ENCODE measurements at regions not wholly inside any gene's neighbourhood (a gene's known extent, or its start where the extent isn't known, plus 50 kb on each side); places are given as distances from the start of the nearest gene placed in this dataset.

DNA sequence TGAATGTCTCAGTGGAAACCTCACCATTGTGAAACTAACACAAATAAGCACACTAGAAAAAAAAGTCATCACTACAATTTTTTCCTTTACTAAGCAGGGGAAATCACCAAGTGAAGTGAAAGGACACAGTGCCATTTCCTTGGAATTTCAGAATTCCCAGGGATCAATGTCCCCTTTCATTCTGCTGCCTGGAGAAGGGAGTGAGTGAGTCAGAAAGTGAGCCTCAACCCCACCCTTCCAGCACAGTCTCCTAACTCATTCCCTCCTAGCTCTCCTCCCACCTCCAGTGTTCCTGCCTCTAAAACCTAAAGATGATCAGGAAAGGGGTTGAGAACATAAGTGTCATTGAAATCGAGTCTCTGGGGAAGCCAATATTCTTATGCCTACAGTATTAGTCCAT, 608.5 kb downstream of the RNF144A start:
- Histone ChIP-seq H3K79me2 (ENCODE audit: insufficient read depth, low read length) (no peaks in the 10 kb centered on the region), H3F3A (ENCODE audit: low read depth) (no peaks in the 10 kb centered on the region), H3K9ac (ENCODE audit: low read depth, low read length, poor library complexity, severe bottlenecking) (no peak overlapping the region), H3K36me3 (ENCODE audit: insufficient read depth, low read length) (no peaks in the 10 kb centered on the region), H3K4me3 (ENCODE audit: low read length, poor library complexity, severe bottlenecking) (no peak overlapping the region), H4K20me1 (ENCODE audit: insufficient read depth, low read length, poor library complexity, severe bottlenecking) (no peaks in the 10 kb centered on the region), H3K9me2 (replicated peaks; ENCODE audit: low read depth, low read length) (no peaks in the 10 kb centered on the region), H3K4me2 (ENCODE audit: low read depth, low read length, poor library complexity, severe bottlenecking) (no peak overlapping the region), H3K27me3 (ENCODE audit: insufficient read depth, low read length, poor library complexity, severe bottlenecking) (no peaks in the 10 kb centered on the region), H3K4me1 (ENCODE audit: insufficient read depth, low read length, poor library complexity, severe bottlenecking) (no peaks in the 10 kb centered on the region), H3K9me3 (ENCODE audit: insufficient read depth, low read depth, low read length) (peaks cover 5% of the 10 kb centered on the region; the same call in 1 of the 2 replicates), H2AFZ (ENCODE audit: low read length) (no peak overlapping the region)
- no peak for TF ChIP-seq EZH2phosphoT487 (IDR thresholded peaks at IDR 0.05; ENCODE audit: borderline replicate concordance)
- TF ChIP-seq, protein P1, sequence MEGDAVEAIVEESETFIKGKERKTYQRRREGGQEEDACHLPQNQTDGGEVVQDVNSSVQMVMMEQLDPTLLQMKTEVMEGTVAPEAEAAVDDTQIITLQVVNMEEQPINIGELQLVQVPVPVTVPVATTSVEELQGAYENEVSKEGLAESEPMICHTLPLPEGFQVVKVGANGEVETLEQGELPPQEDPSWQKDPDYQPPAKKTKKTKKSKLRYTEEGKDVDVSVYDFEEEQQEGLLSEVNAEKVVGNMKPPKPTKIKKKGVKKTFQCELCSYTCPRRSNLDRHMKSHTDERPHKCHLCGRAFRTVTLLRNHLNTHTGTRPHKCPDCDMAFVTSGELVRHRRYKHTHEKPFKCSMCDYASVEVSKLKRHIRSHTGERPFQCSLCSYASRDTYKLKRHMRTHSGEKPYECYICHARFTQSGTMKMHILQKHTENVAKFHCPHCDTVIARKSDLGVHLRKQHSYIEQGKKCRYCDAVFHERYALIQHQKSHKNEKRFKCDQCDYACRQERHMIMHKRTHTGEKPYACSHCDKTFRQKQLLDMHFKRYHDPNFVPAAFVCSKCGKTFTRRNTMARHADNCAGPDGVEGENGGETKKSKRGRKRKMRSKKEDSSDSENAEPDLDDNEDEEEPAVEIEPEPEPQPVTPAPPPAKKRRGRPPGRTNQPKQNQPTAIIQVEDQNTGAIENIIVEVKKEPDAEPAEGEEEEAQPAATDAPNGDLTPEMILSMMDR (conservative IDR thresholded peaks at IDR 0.05; ENCODE audit: low read length), result no peak

GRCh38 chr2:7527165-7527722, 610.0 kb downstream of the RNF144A start:
- H3K27me3 ChIP-seq (ENCODE audit: insufficient read depth, low read length, poor library complexity, severe bottlenecking), result no peaks in the 10 kb centered on the region
- no peaks in the 10 kb centered on the region for H3K9me2 ChIP-seq (replicated peaks; ENCODE audit: low read depth, low read length)
- peaks cover 10% of the 10 kb centered on the region; the same call in 1 of the 2 replicates for H3K9me3 ChIP-seq (ENCODE audit: insufficient read depth, low read depth, low read length)
- no peak overlapping the region for H2AFZ ChIP-seq (ENCODE audit: low read length)
- H3K4me2 ChIP-seq (ENCODE audit: low read depth, low read length, poor library complexity, severe bottlenecking), result no peak overlapping the region
- H3K36me3 ChIP-seq (ENCODE audit: insufficient read depth, low read length), result no peaks in the 10 kb centered on the region
- H4K20me1 ChIP-seq (ENCODE audit: insufficient read depth, low read length, poor library complexity, severe bottlenecking), result no peaks in the 10 kb centered on the region
- H3K79me2 ChIP-seq (ENCODE audit: insufficient read depth, low read length), result no peaks in the 10 kb centered on the region
- H3K4me3 ChIP-seq (ENCODE audit: low read length, poor library complexity, severe bottlenecking), result no peak overlapping the region
- H3K4me1 ChIP-seq (ENCODE audit: insufficient read depth, low read length, poor library complexity, severe bottlenecking), result no peaks in the 10 kb centered on the region
- H3F3A ChIP-seq (ENCODE audit: low read depth), result no peaks in the 10 kb centered on the region
- TF ChIP-seq, protein P1 (conservative IDR thresholded peaks at IDR 0.05; ENCODE audit: low read length), result no peak
- no peak for TF ChIP-seq EZH2phosphoT487 (IDR thresholded peaks at IDR 0.05; ENCODE audit: borderline replicate concordance)
- H3K9ac ChIP-seq (ENCODE audit: low read depth, low read length, poor library complexity, severe bottlenecking), result no peak overlapping the region

- peaks cover 10% of the 10 kb centered on the region; the same call in 1 of the 2 replicates for H3K9me3 ChIP-seq (ENCODE audit: insufficient read depth, low read depth, low read length)
These were observed 612.8 kb downstream of the RNF144A start for GRCh38 chr2:7530001-7530400.

More at GRCh38 chr2:7530001-7530400, 612.8 kb downstream of the RNF144A start:
- H2AFZ ChIP-seq (ENCODE audit: low read length), result no peak overlapping the region
- no peaks in the 10 kb centered on the region for H4K20me1 ChIP-seq (ENCODE audit: insufficient read depth, low read length, poor library complexity, severe bottlenecking)
- H3F3A ChIP-seq (ENCODE audit: low read depth), result no peaks in the 10 kb centered on the region
- H3K4me2 ChIP-seq (ENCODE audit: low read depth, low read length, poor library complexity, severe bottlenecking), result no peak overlapping the region
- no peaks in the 10 kb centered on the region for H3K79me2 ChIP-seq (ENCODE audit: insufficient read depth, low read length)
- no peak overlapping the region for H3K9ac ChIP-seq (ENCODE audit: low read depth, low read length, poor library complexity, severe bottlenecking)
- H3K9me2 ChIP-seq (replicated peaks; ENCODE audit: low read depth, low read length), result no peaks in the 10 kb centered on the region
- H3K27me3 ChIP-seq (ENCODE audit: insufficient read depth, low read length, poor library complexity, severe bottlenecking), result no peaks in the 10 kb centered on the region
- no peaks in the 10 kb centered on the region for H3K36me3 ChIP-seq (ENCODE audit: insufficient read depth, low read length)
- TF ChIP-seq EZH2phosphoT487 (IDR thresholded peaks at IDR 0.05; ENCODE audit: borderline replicate concordance), result no peak
- TF ChIP-seq, protein P1 (conservative IDR thresholded peaks at IDR 0.05; ENCODE audit: low read length), result no peak
- no peaks in the 10 kb centered on the region for H3K4me1 ChIP-seq (ENCODE audit: insufficient read depth, low read length, poor library complexity, severe bottlenecking)
- H3K4me3 ChIP-seq (ENCODE audit: low read length, poor library complexity, severe bottlenecking), result no peak overlapping the region

Data from Loucy (cell line).